IMR-90 (cell line): ENCODE measurements at regions not wholly inside any gene's neighbourhood (a gene's known extent, or its start where the extent isn't known, plus 50 kb on each side); places are given as distances from the start of the nearest gene placed in this dataset.

Experiments
- ATAC-seq: fragments of 200-7000 bp; cut with Tn5 transposase; 2 replicates; pipeline ENCODE4 v1.9.1; 2020; ENCODE audit warnings: low read depth, mild to moderate bottlenecking, moderate library complexity
- BruUV-seq: library from RNA; stranded (reverse); fragments of 400-500 nt; replicated peaks from 2 replicates; lab custom pipeline; 2021; lab: Mats Ljungman, UMichigan
- CTCF ChIA-PET: fragments of 300-600 bp; formaldehyde crosslinking; extraction: SDS; loops from one replicate; lab custom pipeline; 2021; ENCODE audit warnings: antibody characterized with exemption; lab: Yijun Ruan, JAX
- POLR2A ChIA-PET: fragments of 300-600 bp; sonication (Branson Sonifier 250); formaldehyde crosslinking; loops from one replicate; lab custom pipeline; 2022; ENCODE audit warnings: antibody characterized with exemption; ENCODE audit not compliant: unreplicated experiment; lab: Charles Lee
- DNase-seq: peaks from one replicate; pipeline ENCODE4 v3.0.0; 2013
- H2AFZ ChIP-seq: replicated peaks from 2 replicates; pipeline ENCODE3; 2013; ENCODE audit warnings: low read length, mild to moderate bottlenecking; ENCODE audit not compliant: poor library complexity
- H2AK5ac ChIP-seq: 2 replicates; pipeline ENCODE4 v1.6.1; 2013; ENCODE audit warnings: low read depth, low read length, inconsistent platforms
- H2AK9ac ChIP-seq: replicated peaks from 2 replicates; pipeline ENCODE3; 2013; ENCODE audit warnings: mild to moderate bottlenecking, low read depth, low read length, moderate library complexity; ENCODE audit not compliant: poor library complexity
- H2BK120ac ChIP-seq: 2 replicates; pipeline ENCODE4 v1.6.1; 2013; ENCODE audit warnings: low read depth, low read length, inconsistent platforms
- H2BK15ac ChIP-seq: 3 replicates; pipeline ENCODE4 v1.6.1; 2013; ENCODE audit warnings: low read depth, low read length, inconsistent platforms
- H2BK20ac ChIP-seq: 2 replicates; pipeline ENCODE4 v1.6.1; 2013; ENCODE audit warnings: low read depth, mild to moderate bottlenecking, inconsistent platforms, low read length, moderate library complexity
- H2BK5ac ChIP-seq: 2 replicates; pipeline ENCODE4 v1.6.1; 2013; ENCODE audit warnings: mild to moderate bottlenecking, low read depth, low read length, inconsistent platforms; ENCODE audit not compliant: poor library complexity, severe bottlenecking
- H3K14ac ChIP-seq: replicated peaks from 2 replicates; pipeline ENCODE4 v1.6.1; 2013; ENCODE audit warnings: low read depth, low read length, inconsistent platforms
- H3K18ac ChIP-seq: 2 replicates; pipeline ENCODE4 v1.6.1; 2013; ENCODE audit warnings: low read depth, low read length, control low read depth
- H3K23ac ChIP-seq: 2 replicates; pipeline ENCODE4 v1.6.1; 2013; ENCODE audit warnings: low read depth, low read length, inconsistent platforms
- H3K27ac ChIP-seq: 2 replicates; pipeline ENCODE4 v1.5.1; 2013; ENCODE audit warnings: mild to moderate bottlenecking, control low read depth, low read length; ENCODE audit not compliant: insufficient read depth
- H3K27me3 ChIP-seq: 2 replicates; pipeline ENCODE4 v1.6.1; 2013; ENCODE audit warnings: low read length; ENCODE audit not compliant: control insufficient read depth, insufficient read depth
- H3K36me3 ChIP-seq: 2 replicates; pipeline ENCODE4 v1.6.1; 2013; ENCODE audit warnings: low read length, mixed read lengths; ENCODE audit not compliant: control insufficient read depth, insufficient read depth
- H3K4ac ChIP-seq: 2 replicates; pipeline ENCODE4 v1.6.1; 2013; ENCODE audit warnings: low read depth, low read length, inconsistent platforms
- H3K4me1 ChIP-seq: 2 replicates; pipeline ENCODE4 v1.6.1; 2013; ENCODE audit warnings: low read length, mixed read lengths; ENCODE audit not compliant: control insufficient read depth, insufficient read depth
- H3K4me2 ChIP-seq: 2 replicates; pipeline ENCODE4 v1.6.1; 2013; ENCODE audit warnings: low read depth, mild to moderate bottlenecking, control low read depth, low read length, moderate library complexity
- H3K4me3 ChIP-seq: 2 replicates; pipeline ENCODE4 v1.5.1; 2013; ENCODE audit warnings: low read depth, mild to moderate bottlenecking, control low read depth, low read length, moderate library complexity; ENCODE audit not compliant: insufficient read depth
- H3K56ac ChIP-seq: 2 replicates; pipeline ENCODE4 v1.6.1; 2013; ENCODE audit warnings: low read length, inconsistent platforms; ENCODE audit not compliant: insufficient read depth; ENCODE audit errors: extremely low read depth
- H3K79me1 ChIP-seq, 2 experiments: 2 replicates each; pipeline ENCODE4 v1.6.1; 2013; ENCODE audit warnings: low read length in 2 of 2, inconsistent platforms in 1 of 2, low read depth in 1 of 2
- H3K9ac ChIP-seq: 2 replicates; pipeline ENCODE4 v1.6.1; 2013; ENCODE audit warnings: low read depth, low read length, control low read depth
- H3K9me1 ChIP-seq: 2 replicates; pipeline ENCODE4 v1.6.1; 2013; ENCODE audit warnings: low read length, inconsistent platforms; ENCODE audit not compliant: insufficient read depth
- H3K9me3 ChIP-seq: 2 replicates; pipeline ENCODE4 v1.6.1; 2013; ENCODE audit warnings: low read length; ENCODE audit not compliant: control insufficient read depth, insufficient read depth
- H4K20me1 ChIP-seq: 2 replicates; pipeline ENCODE4 v1.6.1; 2013; ENCODE audit warnings: low read length, inconsistent platforms; ENCODE audit not compliant: insufficient read depth
- H4K5ac ChIP-seq: 2 replicates; pipeline ENCODE4 v1.6.1; 2013; ENCODE audit warnings: mild to moderate bottlenecking, low read depth, low read length, control low read depth
- H4K8ac ChIP-seq, 2 experiments: 2 replicates each; pipeline ENCODE4 v1.6.1; 2013; ENCODE audit warnings: low read depth in 2 of 2, low read length in 2 of 2, control low read depth in 1 of 2, inconsistent platforms in 1 of 2
- H4K91ac ChIP-seq: 2 replicates; pipeline ENCODE4 v1.6.1; 2013; ENCODE audit warnings: low read depth, low read length, inconsistent platforms; ENCODE audit not compliant: insufficient read depth
- BHLHE40 ChIP-seq: fragments of 150-350 bp; IDR thresholded peaks from 2 replicates; pipeline ENCODE4 v1.6.1; 2016; ENCODE audit warnings: mild to moderate bottlenecking, low read depth, low read length
- CEBPB ChIP-seq: IDR thresholded peaks from 2 replicates; pipeline ENCODE4 v1.6.1; 2012; ENCODE audit warnings: low read depth, low read length, improper control_type of control experiment
- CHD1 ChIP-seq: IDR thresholded peaks from 2 replicates; pipeline ENCODE4 v1.6.1; 2012; ENCODE audit warnings: low read depth, low read length, improper control_type of control experiment
- FOS ChIP-seq: fragments of 150-350 bp; IDR thresholded peaks from 2 replicates; pipeline ENCODE4 v1.6.1; 2016; ENCODE audit warnings: low read depth, low read length
- MAFK ChIP-seq: IDR thresholded peaks from 2 replicates; pipeline ENCODE4 v1.6.1; 2012; ENCODE audit warnings: low read depth, low read length, improper control_type of control experiment
- MAZ ChIP-seq: IDR thresholded peaks from 2 replicates; pipeline ENCODE4 v1.6.1; 2012; ENCODE audit warnings: low read depth, mild to moderate bottlenecking, low read length, improper control_type of control experiment, moderate library complexity, borderline replicate concordance
- MXI1 ChIP-seq: IDR thresholded peaks from 2 replicates; pipeline ENCODE4 v1.6.1; 2012; ENCODE audit warnings: low read depth, mild to moderate bottlenecking, low read length, moderate library complexity, borderline replicate concordance
- NFE2L2 ChIP-seq: fragments of 150-350 bp; IDR thresholded peaks from 2 replicates; pipeline ENCODE4 v1.6.1; 2016; ENCODE audit warnings: low read depth, mild to moderate bottlenecking, low read length
- POLR2A ChIP-seq: IDR thresholded peaks from 2 replicates; pipeline ENCODE4 v1.6.1; 2012; ENCODE audit warnings: mild to moderate bottlenecking, low read depth, low read length
- RAD21 ChIP-seq: IDR thresholded peaks from 2 replicates; pipeline ENCODE4 v1.6.1; 2012; ENCODE audit warnings: low read length, improper control_type of control experiment
- RFX5 ChIP-seq: IDR thresholded peaks from 2 replicates; pipeline ENCODE4 v1.8.0; 2012; ENCODE audit warnings: low read depth, mild to moderate bottlenecking, low read length, moderate library complexity
- SMC3 ChIP-seq: fragments of 150-350 bp; IDR thresholded peaks from 2 replicates; pipeline ENCODE4 v1.6.1; 2016; ENCODE audit warnings: low read depth, mild to moderate bottlenecking, antibody characterized with exemption, low read length, moderate library complexity
- dilution Hi-C: fragments of 300-500 bp; cut with HindIII; formaldehyde crosslinking; loops from one replicate; pipeline ENCODE4 v1.14.3; 2018; ENCODE audit warnings: low sequenced_read_pairs; ENCODE audit not compliant: unreplicated experiment
- in situ Hi-C: fragments of 300-500 bp; cut with MboI; formaldehyde crosslinking; loops from 3 replicates; pipeline ENCODE4 v1.14.3; 2019; ENCODE audit warnings: low sequenced_read_pairs, inconsistent platforms, mixed read lengths
- intact Hi-C: fragments of 100-400 bp; cut with micrococcal nuclease; formaldehyde crosslinking; loops from 2 replicates; pipeline ENCODE4 v1.10.0; 2022
- TF ChIP-seq, protein P1 (sequence below): fragments of 150-350 bp; IDR thresholded peaks from 2 replicates; pipeline ENCODE4 v1.6.1; 2017; ENCODE audit warnings: mild to moderate bottlenecking, antibody characterized with exemption, low read length, low read depth
- TF ChIP-seq, protein P2 (sequence below): conservative IDR thresholded peaks from 2 replicates; pipeline ENCODE4 v1.5.1; 2012; ENCODE audit warnings: mild to moderate bottlenecking, low read depth, low read length, improper control_type of control experiment
- TF ChIP-seq, protein P3 (sequence below): fragments of 150-350 bp; IDR thresholded peaks from 2 replicates; pipeline ENCODE4 v1.6.1; 2016; ENCODE audit warnings: low read depth, mild to moderate bottlenecking, low read length, moderate library complexity, borderline replicate concordance

DNA sequence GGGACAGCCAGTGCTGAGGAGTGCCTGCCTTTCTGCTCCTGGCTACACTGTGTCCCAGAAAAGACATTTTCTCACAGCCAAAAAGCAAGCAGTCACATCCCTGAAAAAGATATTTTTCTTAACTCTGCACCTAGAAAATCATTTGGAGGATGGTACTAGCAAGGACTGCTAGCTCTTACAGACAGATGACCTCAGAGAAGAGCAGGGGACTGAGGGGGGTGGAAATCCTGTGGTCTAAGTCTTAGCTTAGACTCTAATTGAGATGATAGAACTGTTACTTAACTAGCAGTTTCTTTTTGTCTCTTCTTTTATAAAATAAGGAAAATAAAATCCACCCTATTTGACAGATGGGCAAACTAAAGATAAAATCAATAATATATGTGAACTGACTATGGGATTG is 152.8 kb downstream of the TMEM200A start:
- Histone ChIP-seq H2BK5ac (no peak overlapping the region), H3K4me2 (no peak overlapping the region), H2AK5ac (no peak overlapping the region), H3K9me1 (no peaks in the 10 kb centered on the region), H3K79me1 (no peaks in the 10 kb centered on the region), H2BK15ac (no peak overlapping the region), H3K14ac (peak overlapping the region; percentile 53; the same call in 1 of the 2 replicates), H2BK120ac (0 out of 2 replicates have a peak overlapping the region, but pooled peaks have one; percentile 5), H4K8ac (no peak overlapping the region), H3K27me3 (no peaks in the 10 kb centered on the region), H4K5ac (no peak overlapping the region), H3K23ac (no peak overlapping the region), H3K9ac (no peak overlapping the region), H2BK20ac (no peak overlapping the region), H3K4me1 (peaks cover 4% of the 10 kb centered on the region; the same call in 1 of the 2 replicates), H3K4ac (no peak overlapping the region), H3K56ac (no peak overlapping the region), H3K9me3 (no peaks in the 10 kb centered on the region; the same call in 1 of the 2 replicates), H4K20me1 (no peaks in the 10 kb centered on the region), H3K18ac (no peak overlapping the region), H2AFZ (no peak overlapping the region), H3K4me3 (no peak overlapping the region), H3K36me3 (no peaks in the 10 kb centered on the region), H3K27ac (no peak overlapping the region), H2AK9ac (no peak overlapping the region), H4K91ac (no peak overlapping the region)
- no TSS peak for BruUV-seq
- ChIA-PET CTCF (no interaction called here), POLR2A (no interaction called here)
- in situ Hi-C loops (no loop called here), dilution Hi-C loops (no loop called here), intact Hi-C loops (no loop called here)
- ATAC-seq (no peak), DNase-seq (no peak)
- TF ChIP-seq CHD1 (no peak), RFX5 (no peak), FOS (no peak), POLR2A (no peak), MXI1 (no peak), MAZ (no peak), MAFK (no peak), CEBPB (no peak), SMC3 (no peak), NFE2L2 (no peak), RAD21 (no peak), BHLHE40 (no peak)
- TF ChIP-seq, protein P1, sequence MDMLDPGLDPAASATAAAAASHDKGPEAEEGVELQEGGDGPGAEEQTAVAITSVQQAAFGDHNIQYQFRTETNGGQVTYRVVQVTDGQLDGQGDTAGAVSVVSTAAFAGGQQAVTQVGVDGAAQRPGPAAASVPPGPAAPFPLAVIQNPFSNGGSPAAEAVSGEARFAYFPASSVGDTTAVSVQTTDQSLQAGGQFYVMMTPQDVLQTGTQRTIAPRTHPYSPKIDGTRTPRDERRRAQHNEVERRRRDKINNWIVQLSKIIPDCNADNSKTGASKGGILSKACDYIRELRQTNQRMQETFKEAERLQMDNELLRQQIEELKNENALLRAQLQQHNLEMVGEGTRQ: no peak
- TF ChIP-seq, protein P2, sequence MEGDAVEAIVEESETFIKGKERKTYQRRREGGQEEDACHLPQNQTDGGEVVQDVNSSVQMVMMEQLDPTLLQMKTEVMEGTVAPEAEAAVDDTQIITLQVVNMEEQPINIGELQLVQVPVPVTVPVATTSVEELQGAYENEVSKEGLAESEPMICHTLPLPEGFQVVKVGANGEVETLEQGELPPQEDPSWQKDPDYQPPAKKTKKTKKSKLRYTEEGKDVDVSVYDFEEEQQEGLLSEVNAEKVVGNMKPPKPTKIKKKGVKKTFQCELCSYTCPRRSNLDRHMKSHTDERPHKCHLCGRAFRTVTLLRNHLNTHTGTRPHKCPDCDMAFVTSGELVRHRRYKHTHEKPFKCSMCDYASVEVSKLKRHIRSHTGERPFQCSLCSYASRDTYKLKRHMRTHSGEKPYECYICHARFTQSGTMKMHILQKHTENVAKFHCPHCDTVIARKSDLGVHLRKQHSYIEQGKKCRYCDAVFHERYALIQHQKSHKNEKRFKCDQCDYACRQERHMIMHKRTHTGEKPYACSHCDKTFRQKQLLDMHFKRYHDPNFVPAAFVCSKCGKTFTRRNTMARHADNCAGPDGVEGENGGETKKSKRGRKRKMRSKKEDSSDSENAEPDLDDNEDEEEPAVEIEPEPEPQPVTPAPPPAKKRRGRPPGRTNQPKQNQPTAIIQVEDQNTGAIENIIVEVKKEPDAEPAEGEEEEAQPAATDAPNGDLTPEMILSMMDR: no peak
- TF ChIP-seq, protein P3, sequence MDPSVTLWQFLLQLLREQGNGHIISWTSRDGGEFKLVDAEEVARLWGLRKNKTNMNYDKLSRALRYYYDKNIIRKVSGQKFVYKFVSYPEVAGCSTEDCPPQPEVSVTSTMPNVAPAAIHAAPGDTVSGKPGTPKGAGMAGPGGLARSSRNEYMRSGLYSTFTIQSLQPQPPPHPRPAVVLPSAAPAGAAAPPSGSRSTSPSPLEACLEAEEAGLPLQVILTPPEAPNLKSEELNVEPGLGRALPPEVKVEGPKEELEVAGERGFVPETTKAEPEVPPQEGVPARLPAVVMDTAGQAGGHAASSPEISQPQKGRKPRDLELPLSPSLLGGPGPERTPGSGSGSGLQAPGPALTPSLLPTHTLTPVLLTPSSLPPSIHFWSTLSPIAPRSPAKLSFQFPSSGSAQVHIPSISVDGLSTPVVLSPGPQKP: no peak
